GM21786 (cell line): ENCODE measurements at regions not wholly inside any gene's neighbourhood (a gene's known extent, or its start where the extent isn't known, plus 50 kb on each side); places are given as distances from the start of the nearest gene placed in this dataset.

ENCODE experiments used
- ATAC-seq: cut with Tn5 transposase; IDR thresholded peaks from one replicate; pipeline ENCODE4 v1.9.1; 2021; ENCODE audit not compliant: unreplicated experiment

DNA sequence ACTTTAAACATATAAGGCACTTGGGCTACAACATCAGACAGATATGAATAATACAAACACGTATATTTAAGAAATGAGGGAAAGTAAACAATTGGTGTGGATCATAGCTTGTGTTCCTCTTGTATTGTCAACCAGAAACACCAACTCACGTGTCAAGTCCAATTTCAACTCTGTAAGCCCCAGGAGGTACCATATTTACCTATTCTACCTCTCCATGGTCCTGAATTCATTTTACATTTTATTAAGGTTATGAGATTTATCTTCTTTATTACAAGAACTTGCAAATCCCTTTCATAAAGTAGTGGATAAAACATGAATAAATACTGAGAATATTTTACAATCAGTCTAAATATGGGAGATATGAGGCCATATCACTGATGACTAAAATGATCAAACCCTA, 501.6 kb downstream of the MAT2B start:
- ATAC-seq: no peak

DNA sequence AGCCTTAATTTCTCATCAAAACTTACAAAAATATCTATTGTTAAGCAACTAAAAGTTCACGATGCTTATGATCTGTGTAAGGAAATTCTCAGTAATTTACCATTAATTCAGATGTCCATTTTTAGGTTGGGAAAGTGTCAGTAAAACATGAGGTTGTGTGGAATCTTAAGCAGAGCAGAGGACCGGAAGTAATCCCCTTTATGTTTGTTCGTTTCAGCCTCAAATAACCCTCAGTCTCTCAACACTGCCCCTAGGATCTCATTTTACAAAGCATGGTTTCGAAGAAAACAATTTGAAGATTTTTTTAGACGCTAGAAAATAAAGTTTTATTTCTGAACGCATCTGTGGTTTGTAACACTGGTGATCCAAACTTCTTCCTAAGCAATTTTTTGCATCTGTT, 504.2 kb downstream of the MAT2B start:
- no peak for ATAC-seq

DNA sequence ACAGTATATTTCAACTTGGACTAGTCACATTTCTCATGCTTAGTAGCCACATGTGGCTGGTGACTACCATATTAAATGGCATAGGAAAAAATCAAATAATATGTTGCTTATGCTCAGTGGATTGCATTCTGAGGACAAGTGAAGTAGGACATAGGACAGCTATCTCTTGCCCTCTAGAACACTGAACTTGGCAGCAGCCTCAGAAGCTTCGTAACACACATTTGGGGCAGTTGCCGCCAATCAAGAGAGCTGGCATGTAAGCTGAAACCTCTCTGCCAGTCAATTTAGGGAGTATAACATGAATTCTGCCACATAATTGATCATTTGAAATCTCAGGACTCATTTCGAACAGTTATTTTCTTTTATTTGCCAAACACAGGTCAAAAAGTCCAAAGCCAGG, 505.5 kb downstream of the MAT2B start:
- no peak for ATAC-seq

- ATAC-seq: no peak
Measured at GRCh38 chr5:164012371-164012770, 507.0 kb downstream of the MAT2B start.

DNA sequence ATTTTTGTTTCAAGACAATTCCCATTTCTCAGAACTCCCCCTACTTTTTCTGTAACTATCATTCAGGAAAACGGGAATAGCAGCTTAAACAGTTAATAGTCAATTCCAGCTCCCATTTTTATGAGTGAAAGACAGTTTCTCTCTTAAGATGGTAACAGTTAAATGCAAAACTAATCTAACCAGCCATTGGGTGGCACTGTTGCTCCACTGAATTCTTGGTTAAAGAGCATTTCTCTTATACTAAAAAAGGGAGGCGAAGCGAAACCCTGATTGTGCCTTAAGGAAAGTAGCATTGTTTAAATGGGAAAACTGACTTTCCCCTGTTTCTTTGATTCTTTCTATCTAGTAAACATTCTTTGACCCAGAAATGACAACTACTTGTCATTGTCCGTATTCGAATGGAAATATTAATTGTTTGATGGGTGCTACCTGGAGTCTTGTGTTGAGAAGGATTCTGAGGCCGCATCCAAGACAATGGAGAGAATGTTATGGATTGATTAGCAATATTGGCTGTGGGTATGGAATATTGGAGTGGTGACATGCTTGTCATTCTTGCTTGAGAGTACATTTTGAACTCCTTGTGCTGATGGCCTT, 507.8 kb downstream of the MAT2B start:
- ATAC-seq: peak; percentile 80

- no peak for ATAC-seq
Measured at GRCh38 chr5:164020116-164020515, 514.7 kb downstream of the MAT2B start.

- no peak for ATAC-seq
Measured at GRCh38 chr5:164027738-164028137, 522.3 kb downstream of the MAT2B start.

- ATAC-seq: no peak
Measured at GRCh38 chr5:164038128-164038783, 532.8 kb downstream of the MAT2B start.

DNA sequence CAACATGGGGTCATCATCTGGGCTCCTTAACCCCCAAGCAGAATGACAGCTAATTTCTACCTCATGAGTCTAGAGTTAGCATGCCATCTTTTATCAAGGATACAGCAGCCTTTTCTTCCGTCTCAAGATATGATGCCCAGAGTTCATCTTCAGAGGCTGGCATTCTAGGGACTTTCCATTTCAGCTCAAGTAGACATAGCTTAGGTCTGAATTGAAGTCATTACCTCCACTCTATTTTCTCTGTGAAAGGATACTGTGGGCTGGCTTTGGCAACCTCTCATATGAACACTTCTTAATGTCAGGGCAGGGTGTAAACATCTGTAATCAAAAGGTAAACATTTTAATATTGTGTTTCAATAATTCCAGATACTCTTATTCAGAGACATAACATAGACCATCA, 535.7 kb downstream of the MAT2B start:
- no peak for ATAC-seq

DNA sequence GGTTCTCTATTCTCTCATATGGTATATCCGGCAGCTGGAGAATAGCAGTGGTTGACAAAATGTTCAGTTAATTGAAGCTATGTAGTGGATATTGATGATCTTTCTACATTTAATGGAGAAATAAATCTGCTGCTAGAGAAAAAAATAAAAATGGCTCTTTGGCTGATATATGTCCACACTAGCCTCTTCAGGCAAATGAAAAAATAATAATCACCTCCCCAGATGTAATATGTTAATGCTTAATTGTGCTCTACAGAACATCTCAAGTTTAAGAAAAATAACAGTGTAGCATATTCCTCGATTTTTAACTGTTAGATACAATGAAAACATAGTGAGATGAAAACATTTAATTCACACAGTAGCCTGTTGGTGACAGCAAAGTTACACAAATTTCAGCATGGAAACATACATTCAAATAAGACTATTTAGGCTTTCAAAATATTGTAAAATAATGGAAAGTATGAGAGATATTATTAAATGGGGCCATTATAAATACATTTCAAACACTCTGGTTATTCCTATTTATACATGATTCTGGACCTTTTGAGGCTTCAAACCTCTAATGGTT, 543.0 kb downstream of the MAT2B start:
- no peak for ATAC-seq

- no peak for ATAC-seq
Measured at GRCh38 chr5:164051745-164052144, 546.3 kb downstream of the MAT2B start.

- no peak for ATAC-seq
Measured at GRCh38 chr5:164052536-164053093, 547.2 kb downstream of the MAT2B start.

GRCh38 chr5:164053123-164053522, 547.7 kb downstream of the MAT2B start:
- no peak for ATAC-seq

- ATAC-seq: no peak
Measured at GRCh38 chr5:164054461-164054860, 549.0 kb downstream of the MAT2B start.

GRCh38 chr5:164057121-164057520, 551.7 kb downstream of the MAT2B start:
- no peak for ATAC-seq

- no peak for ATAC-seq
Measured at GRCh38 chr5:164058621-164059020, 553.2 kb downstream of the MAT2B start.

DNA sequence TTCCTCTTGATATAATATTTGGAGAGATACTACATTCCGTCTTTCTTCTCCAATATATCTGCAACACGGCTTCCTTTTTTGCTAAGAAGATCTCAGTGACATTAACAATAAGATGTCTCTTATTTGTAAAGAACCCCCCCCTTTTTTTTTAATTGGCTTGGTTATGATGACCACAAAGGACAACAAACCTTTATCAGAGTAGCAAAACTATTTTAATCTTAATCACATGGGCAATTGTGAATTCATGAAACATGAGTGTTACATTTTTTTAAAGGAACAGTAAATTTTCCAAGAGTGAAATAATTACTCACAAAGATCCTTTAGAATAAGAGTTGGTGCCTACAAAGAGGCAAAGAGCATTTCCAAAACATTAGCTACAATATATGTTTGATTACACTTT, 554.1 kb downstream of the MAT2B start:
- ATAC-seq: no peak

DNA sequence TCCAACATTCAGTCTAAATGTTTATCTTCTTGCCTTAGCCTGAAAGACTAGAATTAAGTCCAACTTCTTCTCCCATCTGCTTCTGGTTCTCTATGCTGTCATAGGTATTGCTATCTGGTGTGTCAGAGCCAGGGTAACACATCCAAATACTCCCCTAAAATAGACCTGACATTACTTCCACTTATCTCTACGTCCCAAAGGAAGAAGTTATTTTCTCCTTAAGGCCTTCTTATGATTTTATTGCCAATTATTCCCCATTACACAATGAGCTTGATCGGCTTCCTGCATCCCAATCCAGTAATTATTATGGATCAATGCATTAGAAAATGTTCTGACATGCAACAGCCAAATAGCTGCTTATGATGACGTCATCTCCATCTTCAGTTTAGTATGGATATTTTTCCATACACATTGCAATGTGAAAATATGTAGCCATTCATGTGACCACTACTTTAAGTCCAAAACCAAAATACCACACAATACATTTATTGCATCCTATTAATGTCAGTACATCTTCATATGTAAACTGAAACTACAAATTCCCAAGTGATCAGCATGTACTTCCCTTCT, 555.5 kb downstream of the MAT2B start:
- ATAC-seq: no peak

GRCh38 chr5:164062304-164062703, 556.9 kb downstream of the MAT2B start:
- ATAC-seq: no peak

DNA sequence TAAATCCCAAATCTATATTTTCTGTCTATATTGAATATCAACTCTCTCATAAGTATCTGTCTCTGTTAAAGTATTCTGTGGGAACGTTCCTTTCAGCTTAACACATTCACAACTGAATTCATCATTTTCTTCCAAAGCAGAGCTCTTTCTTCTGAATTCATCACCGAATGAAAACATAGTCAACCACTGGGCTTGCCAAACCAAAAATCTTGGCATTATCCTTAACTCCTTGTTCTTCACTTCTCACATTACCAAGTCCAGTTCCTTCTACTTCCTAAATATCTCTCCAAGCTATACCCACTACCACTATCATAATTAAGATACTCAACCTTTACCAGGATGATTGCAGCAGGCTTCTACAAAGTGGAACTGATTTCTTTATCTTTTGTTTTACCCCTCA, 559.8 kb downstream of the MAT2B start:
- ATAC-seq: no peak

GRCh38 chr5:164071671-164072070, 566.3 kb downstream of the MAT2B start:
- ATAC-seq: no peak

DNA sequence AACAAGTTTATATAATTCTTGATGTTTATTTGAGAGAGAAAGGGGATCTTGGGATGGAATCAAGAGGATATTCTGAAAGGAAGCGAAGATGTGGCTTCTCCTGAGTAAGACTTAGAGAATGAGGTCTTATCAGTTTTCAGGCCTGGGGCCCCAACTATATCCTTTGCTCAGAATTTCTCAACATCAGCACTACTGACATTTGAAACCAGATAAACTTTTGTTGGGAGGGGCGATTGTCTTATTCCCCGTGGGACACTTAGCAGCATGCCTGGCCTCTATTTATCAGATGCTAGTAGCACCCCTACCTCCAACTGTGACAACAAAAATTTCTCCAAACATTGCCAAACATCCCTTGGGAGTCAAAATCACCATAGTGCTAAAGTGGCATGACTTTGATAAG, 567.7 kb downstream of the MAT2B start:
- no peak for ATAC-seq
